Activated CD8-positive, alpha-beta T cell treated with anti-CD3 and anti-CD28 coated beads for 36 hours (primary cell): ENCODE measurements at regions not wholly inside any gene's neighbourhood (a gene's known extent, or its start where the extent isn't known, plus 50 kb on each side); places are given as distances from the start of the nearest gene placed in this dataset.

Source experiments
- ATAC-seq: fragments of 200-7000 bp; cut with Tn5 transposase; one replicate; pipeline ENCODE4 v1.10.0; 2021; ENCODE audit warnings: mild to moderate bottlenecking, moderate library complexity
- CTCF ChIA-PET: fragments of 350-600 bp; sonication (Branson Sonifier 250); formaldehyde crosslinking; loops from one replicate; lab custom pipeline; 2021; ENCODE audit warnings: antibody characterized with exemption; lab: Charles Lee
- POLR2A ChIA-PET: fragments of 350-600 bp; sonication (Branson Sonifier 250); formaldehyde crosslinking; loops from one replicate; lab custom pipeline; 2021; ENCODE audit warnings: antibody characterized with exemption; lab: Charles Lee
- DNase-seq: peaks from one replicate; pipeline ENCODE4 v3.0.0-alpha.2; 2020
- H3K27ac Mint-ChIP-seq: one replicate; pipeline ENCODE4 v1.8.0; 2021; ENCODE audit warnings: mild to moderate bottlenecking, mixed read lengths
- H3K27me3 Mint-ChIP-seq: one replicate; pipeline ENCODE4 v1.8.0; 2021; ENCODE audit warnings: mixed read lengths
- H3K36me3 Mint-ChIP-seq: one replicate; pipeline ENCODE4 v1.8.0; 2021; ENCODE audit warnings: low read depth, mixed read lengths
- H3K4me1 Mint-ChIP-seq: one replicate; pipeline ENCODE4 v1.8.0; 2021; ENCODE audit warnings: low read depth, mixed read lengths
- H3K4me3 Mint-ChIP-seq: one replicate; pipeline ENCODE4 v1.8.0; 2021; ENCODE audit warnings: mild to moderate bottlenecking, moderate library complexity, mixed read lengths
- H3K9me3 Mint-ChIP-seq: one replicate; pipeline ENCODE4 v1.8.0; 2021; ENCODE audit warnings: mixed read lengths
- CTCF ChIP-seq: fragments of 200-600 bp; IDR thresholded peaks from one replicate; pipeline ENCODE4 v1.8.0; 2022; ENCODE audit warnings: antibody characterized with exemption, mild to moderate bottlenecking
- intact Hi-C: fragments of 100-400 bp; cut with micrococcal nuclease; formaldehyde crosslinking; loops from one replicate; pipeline ENCODE4 v1.10.0; 2022

- ChIA-PET CTCF (no interaction called here), POLR2A (no interaction called here)
- Mint-ChIP-seq H3K4me3 (no peak overlapping the region), H3K4me1 (no peaks in the 10 kb centered on the region), H3K9me3 (peaks cover 7% of the 10 kb centered on the region), H3K36me3 (no peaks in the 10 kb centered on the region), H3K27ac (no peak overlapping the region), H3K27me3 (no peaks in the 10 kb centered on the region)
- no peak for ATAC-seq
- TF ChIP-seq CTCF: no peak
- DNase-seq: no peak
- intact Hi-C loops: no loop called here
Observed at GRCh38 chr1:80966266-80966665, 834.5 kb upstream of the ADGRL2 start.

GRCh38 chr1:80962564-80962963 is 838.2 kb upstream of the ADGRL2 start:
- H3K36me3 Mint-ChIP-seq: no peaks in the 10 kb centered on the region

GRCh38 chr1:80961464-80962190 is 839.1 kb upstream of the ADGRL2 start:
- CTCF ChIA-PET: no interaction called here
- intact Hi-C loops: no loop called here
- Mint-ChIP-seq H3K36me3 (no peaks in the 10 kb centered on the region), H3K27me3 (no peaks in the 10 kb centered on the region), H3K4me1 (no peaks in the 10 kb centered on the region), H3K4me3 (no peak overlapping the region), H3K9me3 (peaks cover 8% of the 10 kb centered on the region), H3K27ac (no peak overlapping the region)
- TF ChIP-seq CTCF: no peak
- POLR2A ChIA-PET: no interaction called here
- no peak for DNase-seq
- ATAC-seq: no peak

More at GRCh38 chr1:80962564-80962963, 838.2 kb upstream of the ADGRL2 start:
- no peak for TF ChIP-seq CTCF
- no peaks in the 10 kb centered on the region for H3K27me3 Mint-ChIP-seq
- ChIA-PET POLR2A (no interaction called here), CTCF (no interaction called here)
- ATAC-seq: no peak
- H3K9me3 Mint-ChIP-seq: peaks cover 7% of the 10 kb centered on the region
- DNase-seq: no peak
- intact Hi-C loops: no loop called here
- H3K27ac Mint-ChIP-seq: no peak overlapping the region
- H3K4me3 Mint-ChIP-seq: no peak overlapping the region
- no peaks in the 10 kb centered on the region for H3K4me1 Mint-ChIP-seq

- no peaks in the 10 kb centered on the region for H3K4me1 Mint-ChIP-seq
- CTCF ChIA-PET: no interaction called here
- peaks cover 10% of the 10 kb centered on the region for H3K9me3 Mint-ChIP-seq
- no peak overlapping the region for H3K27ac Mint-ChIP-seq
- H3K27me3 Mint-ChIP-seq: no peaks in the 10 kb centered on the region
- no peaks in the 10 kb centered on the region for H3K36me3 Mint-ChIP-seq
- DNase-seq (no peak), ATAC-seq (no peak)
- no peak overlapping the region for H3K4me3 Mint-ChIP-seq
- intact Hi-C loops: no loop called here
- POLR2A ChIA-PET: no interaction called here
- no peak for TF ChIP-seq CTCF
Observed at GRCh38 chr1:80933346-80933745, 867.4 kb upstream of the ADGRL2 start.

GRCh38 chr1:80931178-80931577 is 869.6 kb upstream of the ADGRL2 start:
- TF ChIP-seq CTCF: no peak
- Mint-ChIP-seq H3K9me3 (peaks cover 18% of the 10 kb centered on the region), H3K36me3 (no peaks in the 10 kb centered on the region), H3K27ac (no peak overlapping the region), H3K4me1 (no peaks in the 10 kb centered on the region), H3K27me3 (no peaks in the 10 kb centered on the region), H3K4me3 (no peak overlapping the region)
- CTCF ChIA-PET: no interaction called here
- POLR2A ChIA-PET: no interaction called here
- intact Hi-C loops: no loop called here
- ATAC-seq (no peak), DNase-seq (no peak)
